ENCODE measurements at regions not wholly inside any gene's neighbourhood (a gene's known extent, or its start where the extent isn't known, plus 50 kb on each side); places are given as distances from the start of the nearest gene placed in this dataset.

GRCh38 chr4:4640692-4641091, 98.8 kb upstream of the STX18 start:
- no peaks in the 10 kb centered on the region for H3K9me3 ChIP-seq (ENCODE audit: low read depth)
- no peak overlapping the region for H3K27ac ChIP-seq
- no peak overlapping the region for H3K4me2 ChIP-seq (ENCODE audit: unreplicated experiment)
- in situ Hi-C loops (cut with MboI): no loop called here
- no peak overlapping the region for H3K9ac ChIP-seq
- no peak overlapping the region for H3K4me3 ChIP-seq
- H3F3A ChIP-seq (ENCODE audit: insufficient read depth): no peaks in the 10 kb centered on the region
- no peak overlapping the region for H2AFZ ChIP-seq
- 71 to 74% methylated on average over 10 of the region's 10 CpGs for WGBS, 2 experiments (ENCODE audit: low coverage in 1 of 2, low lambda C conversion rate in 2 of 2, missing lambda C conversion rate in 2 of 2)
- no peak for DNase-seq
- no peaks in the 10 kb centered on the region for H3K9me2 ChIP-seq (ENCODE audit: insufficient read depth)
- no peaks in the 10 kb centered on the region for H3K36me3 ChIP-seq (ENCODE audit: low read depth)
- H3K4me1 ChIP-seq (ENCODE audit: insufficient read depth): no peaks in the 10 kb centered on the region
- TF ChIP-seq EZH2phosphoT487 (IDR thresholded peaks at IDR 0.05; ENCODE audit: insufficient read depth, low read depth) (no peak), EZH2 (IDR thresholded peaks at IDR 0.05; ENCODE audit: insufficient read depth, poor library complexity, severe bottlenecking) (no peak)
- no peaks in the 10 kb centered on the region for H3K79me2 ChIP-seq (ENCODE audit: insufficient read depth)
- H3K27me3 ChIP-seq (replicated peaks; ENCODE audit: insufficient read depth): no peaks in the 10 kb centered on the region
- H4K20me1 ChIP-seq (ENCODE audit: insufficient read depth): no peaks in the 10 kb centered on the region

GRCh38 chr4:4639370-4639769, 97.5 kb upstream of the STX18 start:
- Histone ChIP-seq H3K27me3 (replicated peaks; ENCODE audit: insufficient read depth) (no peaks in the 10 kb centered on the region), H3K4me2 (ENCODE audit: unreplicated experiment) (no peak overlapping the region), H3K27ac (no peak overlapping the region), H4K20me1 (ENCODE audit: insufficient read depth) (no peaks in the 10 kb centered on the region), H3K9ac (no peak overlapping the region), H3K79me2 (ENCODE audit: insufficient read depth) (no peaks in the 10 kb centered on the region), H3K4me3 (no peak overlapping the region), H2AFZ (no peak overlapping the region), H3K9me2 (ENCODE audit: insufficient read depth) (no peaks in the 10 kb centered on the region), H3K4me1 (ENCODE audit: insufficient read depth) (no peaks in the 10 kb centered on the region), H3K9me3 (ENCODE audit: low read depth) (no peaks in the 10 kb centered on the region), H3K36me3 (ENCODE audit: low read depth) (no peaks in the 10 kb centered on the region), H3F3A (ENCODE audit: insufficient read depth) (no peaks in the 10 kb centered on the region)
- no peak for DNase-seq
- in situ Hi-C loops (cut with MboI): no loop called here
- WGBS, 2 experiments (ENCODE audit: low coverage in 1 of 2, low lambda C conversion rate in 2 of 2, missing lambda C conversion rate in 2 of 2): 70 to 74% methylated on average over 3 of the region's 3 CpGs
- TF ChIP-seq EZH2phosphoT487 (IDR thresholded peaks at IDR 0.05; ENCODE audit: insufficient read depth, low read depth) (no peak), EZH2 (IDR thresholded peaks at IDR 0.05; ENCODE audit: insufficient read depth, poor library complexity, severe bottlenecking) (no peak)

- Histone ChIP-seq H4K20me1 (ENCODE audit: insufficient read depth) (no peaks in the 10 kb centered on the region), H3K27ac (no peak overlapping the region), H3K36me3 (ENCODE audit: low read depth) (no peaks in the 10 kb centered on the region), H3K4me3 (no peak overlapping the region), H3K9me3 (ENCODE audit: low read depth) (no peaks in the 10 kb centered on the region), H3F3A (ENCODE audit: insufficient read depth) (no peaks in the 10 kb centered on the region), H3K4me2 (ENCODE audit: unreplicated experiment) (no peak overlapping the region), H3K9ac (no peak overlapping the region), H2AFZ (no peak overlapping the region), H3K4me1 (ENCODE audit: insufficient read depth) (no peaks in the 10 kb centered on the region), H3K27me3 (replicated peaks; ENCODE audit: insufficient read depth) (no peaks in the 10 kb centered on the region), H3K79me2 (ENCODE audit: insufficient read depth) (no peaks in the 10 kb centered on the region), H3K9me2 (ENCODE audit: insufficient read depth) (no peaks in the 10 kb centered on the region)
- DNase-seq: no peak
- in situ Hi-C loops (cut with MboI): no loop called here
- TF ChIP-seq EZH2phosphoT487 (IDR thresholded peaks at IDR 0.05; ENCODE audit: insufficient read depth, low read depth) (no peak), EZH2 (IDR thresholded peaks at IDR 0.05; ENCODE audit: insufficient read depth, poor library complexity, severe bottlenecking) (no peak)
- 82% methylated on average over 5 of the region's 5 CpGs for WGBS, 2 experiments (ENCODE audit: low coverage in 1 of 2, low lambda C conversion rate in 2 of 2, missing lambda C conversion rate in 2 of 2)
Observed at GRCh38 chr4:4637710-4638109, 95.9 kb upstream of the STX18 start.

GRCh38 chr4:4633431-4633830, 91.6 kb upstream of the STX18 start:
- no peak overlapping the region for H3K9ac ChIP-seq
- H3K9me2 ChIP-seq (ENCODE audit: insufficient read depth): no peaks in the 10 kb centered on the region
- no peaks in the 10 kb centered on the region for H3K4me1 ChIP-seq (ENCODE audit: insufficient read depth)
- H3F3A ChIP-seq (ENCODE audit: insufficient read depth): 0 out of 2 replicates have a peak, but pooled peaks cover 3% of the 10 kb centered on the region
- no peaks in the 10 kb centered on the region for H3K36me3 ChIP-seq (ENCODE audit: low read depth)
- H3K9me3 ChIP-seq (ENCODE audit: low read depth): no peaks in the 10 kb centered on the region
- no peak overlapping the region for H2AFZ ChIP-seq
- no peaks in the 10 kb centered on the region for H4K20me1 ChIP-seq (ENCODE audit: insufficient read depth)
- H3K79me2 ChIP-seq (ENCODE audit: insufficient read depth): no peaks in the 10 kb centered on the region
- DNase-seq: peak; percentile 22
- no peak overlapping the region for H3K4me2 ChIP-seq (ENCODE audit: unreplicated experiment)
- no peaks in the 10 kb centered on the region for H3K27me3 ChIP-seq (replicated peaks; ENCODE audit: insufficient read depth)
- no peak overlapping the region for H3K4me3 ChIP-seq
- WGBS, 2 experiments (ENCODE audit: low coverage in 1 of 2, low lambda C conversion rate in 2 of 2, missing lambda C conversion rate in 2 of 2): 38 to 43% methylated on average over 3 of the region's 3 CpGs
- in situ Hi-C loops (cut with MboI): no loop called here
- no peak overlapping the region for H3K27ac ChIP-seq
- TF ChIP-seq EZH2phosphoT487 (IDR thresholded peaks at IDR 0.05; ENCODE audit: insufficient read depth, low read depth): no peak
- TF ChIP-seq EZH2 (IDR thresholded peaks at IDR 0.05; ENCODE audit: insufficient read depth, poor library complexity, severe bottlenecking): no peak

GRCh38 chr4:4631150-4631549, 89.3 kb upstream of the STX18 start:
- TF ChIP-seq EZH2 (IDR thresholded peaks at IDR 0.05; ENCODE audit: insufficient read depth, poor library complexity, severe bottlenecking): no peak
- no peak for TF ChIP-seq EZH2phosphoT487 (IDR thresholded peaks at IDR 0.05; ENCODE audit: insufficient read depth, low read depth)
- no peak overlapping the region for H3K27ac ChIP-seq
- H3F3A ChIP-seq (ENCODE audit: insufficient read depth): 0 out of 2 replicates have a peak, but pooled peaks cover 3% of the 10 kb centered on the region
- H3K9ac ChIP-seq: no peak overlapping the region
- H3K9me3 ChIP-seq (ENCODE audit: low read depth): no peaks in the 10 kb centered on the region
- in situ Hi-C loops (cut with MboI): no loop called here
- H3K4me2 ChIP-seq (ENCODE audit: unreplicated experiment): no peak overlapping the region
- H3K27me3 ChIP-seq (replicated peaks; ENCODE audit: insufficient read depth): no peaks in the 10 kb centered on the region
- no peaks in the 10 kb centered on the region for H3K9me2 ChIP-seq (ENCODE audit: insufficient read depth)
- no peaks in the 10 kb centered on the region for H3K36me3 ChIP-seq (ENCODE audit: low read depth)
- no peak for DNase-seq
- H2AFZ ChIP-seq: no peak overlapping the region
- H3K79me2 ChIP-seq (ENCODE audit: insufficient read depth): no peaks in the 10 kb centered on the region
- no peak overlapping the region for H3K4me3 ChIP-seq
- no peaks in the 10 kb centered on the region for H3K4me1 ChIP-seq (ENCODE audit: insufficient read depth)
- no peaks in the 10 kb centered on the region for H4K20me1 ChIP-seq (ENCODE audit: insufficient read depth)

Measured in GM23248 (cell line).